ENCODE measurements at regions not wholly inside any gene's neighbourhood (a gene's known extent, or its start where the extent isn't known, plus 50 kb on each side); places are given as distances from the start of the nearest gene placed in this dataset.
A peak's percentile ranks its signal among the peaks of the same experiment; 100 is the strongest.

DNA sequence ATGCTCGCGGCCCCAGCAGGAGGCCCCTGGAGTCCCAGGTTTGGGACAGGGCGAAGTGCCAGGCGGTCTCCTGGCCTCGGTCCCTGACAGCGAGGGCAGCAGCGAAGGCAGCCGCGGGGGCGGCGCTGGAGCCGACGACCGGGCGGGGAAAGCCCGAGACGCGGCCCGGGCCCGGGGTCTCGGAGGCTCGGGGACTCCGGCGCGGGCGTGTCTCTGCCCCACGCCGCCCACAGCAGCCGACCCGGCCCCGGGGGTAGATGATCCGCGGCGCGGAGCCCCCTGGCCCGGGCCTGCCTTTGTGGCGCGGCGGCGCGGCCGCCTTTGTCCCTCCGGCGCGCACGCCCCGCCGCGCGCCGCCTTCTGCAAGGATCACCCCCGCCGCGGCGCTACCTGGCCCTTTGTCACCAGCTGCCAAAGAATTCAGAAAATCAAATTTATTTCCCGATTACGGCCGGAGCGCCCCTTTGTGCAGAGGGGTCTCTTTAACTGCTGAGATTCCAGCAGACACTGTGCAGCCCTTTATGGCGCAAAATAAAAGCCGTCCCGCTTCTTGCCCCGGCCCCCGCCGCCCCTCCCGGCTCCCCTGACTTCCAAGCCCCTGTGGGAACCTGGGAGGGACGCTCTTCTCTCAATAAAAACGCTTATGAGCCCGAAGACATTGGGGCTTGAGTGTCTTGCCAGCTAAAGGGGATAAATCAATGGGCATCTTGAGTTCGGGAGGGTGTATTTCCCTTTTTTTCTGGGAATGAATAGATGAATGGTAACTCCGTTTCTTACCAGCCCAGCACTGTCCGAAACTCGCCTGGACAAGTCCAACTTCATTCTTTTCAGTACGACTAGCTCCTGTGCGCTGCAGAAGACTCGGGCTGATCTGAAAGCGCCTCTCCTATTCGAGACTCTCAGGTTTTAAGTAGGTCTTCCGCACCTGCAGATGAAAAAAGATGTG is 68.4 kb downstream of the HES1 start:
- H3K27ac ChIP-seq (ENCODE audit: low read length), result no peak overlapping the region
- H3K36me3 ChIP-seq (replicated peaks; ENCODE audit: low read depth, low read length), result no peaks in the 10 kb centered on the region
- H3K4me1 ChIP-seq (ENCODE audit: low read length), result peaks cover 18% of the 10 kb centered on the region
- TF ChIP-seq EZH2phosphoT487 (IDR thresholded peaks at IDR 0.05; ENCODE audit: low read depth) (no peak), CTCF (IDR thresholded peaks at IDR 0.05; ENCODE audit: low read depth, low read length) (no peak)
- no peaks in the 10 kb centered on the region for H4K20me1 ChIP-seq (ENCODE audit: insufficient read depth, low read length)
- peak overlapping the region; percentile 87 for H2AFZ ChIP-seq (ENCODE audit: low read depth, low read length)
- no peaks in the 10 kb centered on the region for H3K79me2 ChIP-seq (ENCODE audit: low read length)
- H3K4me3 ChIP-seq (ENCODE audit: low read length), result peak overlapping the region; percentile 85
- peak overlapping the region; percentile 94 for H3K4me2 ChIP-seq (ENCODE audit: low read length)
- H3K9ac ChIP-seq (ENCODE audit: low read length), result peak overlapping the region; percentile 61
- H3K27me3 ChIP-seq (ENCODE audit: low read depth, low read length), result peaks cover 7% of the 10 kb centered on the region; the same call in 1 of the 2 replicates
- H3K9me3 ChIP-seq (ENCODE audit: insufficient read depth, low read length), result no peaks in the 10 kb centered on the region

- Histone ChIP-seq H3K79me2 (ENCODE audit: low read length) (no peaks in the 10 kb centered on the region), H4K20me1 (ENCODE audit: insufficient read depth, low read length) (no peaks in the 10 kb centered on the region), H3K4me2 (ENCODE audit: low read length) (peak overlapping the region; percentile 47), H3K27ac (ENCODE audit: low read length) (no peak overlapping the region), H3K4me3 (ENCODE audit: low read length) (peak overlapping the region; percentile 17; the same call in 1 of the 2 replicates), H3K9me3 (ENCODE audit: insufficient read depth, low read length) (no peaks in the 10 kb centered on the region), H3K9ac (ENCODE audit: low read length) (no peak overlapping the region), H3K4me1 (ENCODE audit: low read length) (peaks cover 16% of the 10 kb centered on the region), H3K36me3 (replicated peaks; ENCODE audit: low read depth, low read length) (no peaks in the 10 kb centered on the region), H2AFZ (ENCODE audit: low read depth, low read length) (peak overlapping the region; percentile 84; the same call in 1 of the 2 replicates), H3K27me3 (ENCODE audit: low read depth, low read length) (peaks cover 7% of the 10 kb centered on the region; the same call in 1 of the 2 replicates)
- no peak for TF ChIP-seq EZH2phosphoT487 (IDR thresholded peaks at IDR 0.05; ENCODE audit: low read depth)
- TF ChIP-seq CTCF (IDR thresholded peaks at IDR 0.05; ENCODE audit: low read depth, low read length), result no peak
Measured at GRCh38 chr3:194205675-194206133, 69.8 kb downstream of the HES1 start.

DNA sequence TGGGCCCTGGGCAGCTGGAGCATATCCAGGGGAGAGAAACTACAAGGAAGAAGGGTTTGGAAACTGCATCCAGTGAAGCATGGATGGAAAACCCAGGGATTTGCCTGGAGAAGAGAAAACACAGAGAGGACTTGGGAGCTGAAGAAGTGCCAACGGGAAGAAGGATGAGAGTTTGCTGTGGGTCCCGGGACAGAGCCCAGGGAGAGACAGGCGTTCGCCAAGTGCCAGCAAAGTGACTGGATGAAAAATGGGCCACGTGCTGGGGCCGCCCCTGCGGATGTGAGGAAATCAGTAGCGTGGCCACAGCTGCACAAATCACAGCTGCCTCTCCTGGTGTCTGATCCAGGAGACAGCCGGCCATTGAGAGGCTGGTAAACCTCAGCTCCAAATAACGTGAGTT is 70.4 kb downstream of the HES1 start:
- Histone ChIP-seq H3K4me2 (ENCODE audit: low read length) (no peak overlapping the region), H3K27me3 (ENCODE audit: low read depth, low read length) (peaks cover 7% of the 10 kb centered on the region; the same call in 1 of the 2 replicates), H3K9me3 (ENCODE audit: insufficient read depth, low read length) (no peaks in the 10 kb centered on the region), H4K20me1 (ENCODE audit: insufficient read depth, low read length) (no peaks in the 10 kb centered on the region), H3K9ac (ENCODE audit: low read length) (no peak overlapping the region), H3K36me3 (replicated peaks; ENCODE audit: low read depth, low read length) (no peaks in the 10 kb centered on the region), H3K4me1 (ENCODE audit: low read length) (peaks cover 16% of the 10 kb centered on the region), H3K27ac (ENCODE audit: low read length) (no peak overlapping the region), H2AFZ (ENCODE audit: low read depth, low read length) (no peak overlapping the region), H3K4me3 (ENCODE audit: low read length) (no peak overlapping the region), H3K79me2 (ENCODE audit: low read length) (no peaks in the 10 kb centered on the region)
- TF ChIP-seq CTCF (IDR thresholded peaks at IDR 0.05; ENCODE audit: low read depth, low read length) (no peak), EZH2phosphoT487 (IDR thresholded peaks at IDR 0.05; ENCODE audit: low read depth) (no peak)

DNA sequence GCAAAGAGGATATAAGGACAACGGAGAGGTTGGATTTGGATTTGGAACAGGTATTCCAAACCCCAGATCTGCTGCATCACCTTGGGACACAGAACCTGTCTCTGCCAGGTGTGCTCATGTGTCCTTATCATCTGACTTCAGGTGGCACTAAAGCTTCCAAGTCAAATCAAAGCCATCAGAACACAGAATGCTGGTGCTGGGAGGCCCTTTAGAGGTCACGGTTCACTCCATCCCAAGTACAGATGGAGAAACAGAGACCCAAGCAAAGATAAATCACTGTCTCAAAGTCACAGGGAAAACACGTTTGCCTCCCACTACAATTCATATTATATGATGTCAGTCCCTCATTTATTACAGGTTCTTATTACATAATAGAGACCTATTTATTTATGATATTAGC is 72.8 kb downstream of the HES1 start:
- no peak overlapping the region for H3K4me2 ChIP-seq (ENCODE audit: low read length)
- no peaks in the 10 kb centered on the region for H3K36me3 ChIP-seq (replicated peaks; ENCODE audit: low read depth, low read length)
- no peak overlapping the region for H2AFZ ChIP-seq (ENCODE audit: low read depth, low read length)
- no peaks in the 10 kb centered on the region for H4K20me1 ChIP-seq (ENCODE audit: insufficient read depth, low read length)
- TF ChIP-seq EZH2phosphoT487 (IDR thresholded peaks at IDR 0.05; ENCODE audit: low read depth) (no peak), CTCF (IDR thresholded peaks at IDR 0.05; ENCODE audit: low read depth, low read length) (no peak)
- no peak overlapping the region for H3K9ac ChIP-seq (ENCODE audit: low read length)
- H3K9me3 ChIP-seq (ENCODE audit: insufficient read depth, low read length), result no peaks in the 10 kb centered on the region
- H3K27me3 ChIP-seq (ENCODE audit: low read depth, low read length), result peaks cover 7% of the 10 kb centered on the region; the same call in 1 of the 2 replicates
- peaks cover 11% of the 10 kb centered on the region for H3K4me1 ChIP-seq (ENCODE audit: low read length)
- H3K27ac ChIP-seq (ENCODE audit: low read length), result no peak overlapping the region
- H3K4me3 ChIP-seq (ENCODE audit: low read length), result no peak overlapping the region
- no peaks in the 10 kb centered on the region for H3K79me2 ChIP-seq (ENCODE audit: low read length)
